ENCODE measurements at regions not wholly inside any gene's neighbourhood (a gene's known extent, or its start where the extent isn't known, plus 50 kb on each side); places are given as distances from the start of the nearest gene placed in this dataset.
"Not testable (repeated sequence)": the region's sequence is repeated elsewhere in the genome, so short reads cannot be mapped to it uniquely, and the experiment has no call there.

DNA sequence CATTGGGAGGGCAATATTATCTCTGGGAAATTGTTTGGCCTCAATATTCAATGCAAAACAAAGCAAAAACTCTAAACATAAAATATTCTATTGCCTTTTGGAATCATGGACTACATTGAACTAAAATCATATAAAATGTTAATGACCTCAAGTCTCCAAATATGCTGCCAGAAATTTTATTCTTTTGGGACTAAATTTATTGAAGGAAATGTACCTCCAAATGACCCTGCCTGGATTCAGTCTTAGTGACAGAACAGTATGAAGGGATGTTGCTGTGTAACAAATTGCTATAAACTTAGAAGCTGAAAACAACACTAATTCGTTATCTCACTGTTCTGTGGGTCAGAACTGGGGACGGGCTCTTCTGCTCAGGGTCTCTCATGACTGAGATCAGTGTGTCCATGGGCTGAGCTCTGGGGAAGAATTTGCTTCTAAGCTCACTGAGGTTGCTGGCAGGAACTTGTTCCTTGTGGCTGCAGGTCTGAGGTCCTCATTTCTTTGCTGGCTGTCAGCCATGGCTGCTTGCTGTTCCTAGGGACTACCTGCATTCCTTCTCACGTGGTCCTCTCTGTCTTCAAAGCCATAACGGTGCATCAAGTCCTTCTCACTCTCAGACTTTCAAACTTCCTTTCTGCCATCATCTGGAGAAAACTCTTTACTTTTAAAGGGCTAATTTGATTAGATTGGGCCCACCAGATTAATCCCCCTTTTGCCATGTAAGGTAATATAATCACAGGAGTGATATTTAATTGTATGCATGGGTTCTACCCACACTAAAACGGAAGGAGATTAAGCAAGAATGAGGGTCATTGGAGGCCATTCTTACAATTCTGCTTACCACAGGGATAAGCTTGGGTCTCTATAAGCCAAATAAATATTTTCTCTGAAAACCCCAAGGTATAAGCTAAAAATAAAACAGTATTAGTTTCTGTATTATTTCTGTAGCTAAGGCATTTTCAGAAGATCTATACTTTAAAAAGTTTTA, 149.0 kb downstream of the ADCYAP1 start:
- no peak for TF ChIP-seq POLR2A (IDR thresholded peaks at IDR 0.05; ENCODE audit: low read depth, low read length)
- no peak for TF ChIP-seq SPI1 (IDR thresholded peaks at IDR 0.05; ENCODE audit: low read depth, low read length)
- TF ChIP-seq PAX5 (IDR thresholded peaks at IDR 0.05; ENCODE audit: insufficient read depth, low read length, severe bottlenecking), result no peak
- TF ChIP-seq POU2F2 (IDR thresholded peaks at IDR 0.05; ENCODE audit: low read depth, low read length), result no peak

DNA sequence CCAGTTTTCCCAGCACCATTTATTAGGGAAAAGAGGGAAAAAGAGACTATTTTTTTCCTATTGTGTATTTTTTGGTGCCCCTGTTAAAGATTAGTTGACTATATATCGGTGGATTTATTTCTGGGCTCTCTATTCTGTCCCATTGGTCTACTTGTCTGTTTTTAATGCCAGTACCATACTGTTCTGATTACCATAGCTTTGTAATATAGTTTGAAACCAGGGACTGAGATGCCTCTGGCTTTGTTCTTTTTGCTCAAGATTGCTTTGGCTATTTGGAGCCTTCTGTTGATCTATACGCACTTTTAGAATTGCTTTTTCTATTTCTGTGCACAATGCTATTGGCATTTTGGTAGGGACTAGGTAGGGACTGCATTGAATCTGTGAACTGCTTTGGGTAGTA, 151.7 kb downstream of the ADCYAP1 start:
- DNase-seq (ENCODE audit: insufficient read length, low spot score) (no peak), FAIRE-seq (no peak)

More for the DNA sequence above, 149.0 kb downstream of the ADCYAP1 start:
- DNase-seq (ENCODE audit: insufficient read length, low spot score) (no peak), FAIRE-seq (no peak)

DNA sequence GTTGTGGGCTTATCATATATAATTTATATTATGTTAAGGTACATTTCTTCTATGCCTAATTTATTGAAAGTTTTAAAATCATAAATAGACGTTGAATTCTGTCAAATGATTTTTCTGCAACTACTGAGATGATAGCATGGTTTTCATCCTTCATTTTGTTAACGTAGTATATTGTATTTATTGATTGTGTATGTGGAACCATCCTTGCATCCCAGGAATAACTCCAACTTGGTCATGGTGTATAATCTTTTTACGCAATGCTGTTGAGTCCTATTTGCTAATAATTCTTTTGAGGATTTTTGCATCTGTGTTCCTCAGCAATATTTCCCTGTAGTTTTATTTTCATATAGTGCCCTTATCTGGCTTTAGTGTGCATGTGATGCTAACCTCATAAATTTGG, 152.7 kb downstream of the ADCYAP1 start:
- DNase-seq (ENCODE audit: insufficient read length, low spot score), result no peak
- no peak for TF ChIP-seq POU2F2 (IDR thresholded peaks at IDR 0.05; ENCODE audit: low read depth, low read length)
- FAIRE-seq, result no peak

More for the DNA sequence above, 151.7 kb downstream of the ADCYAP1 start:
- TF ChIP-seq POLR2AphosphoS5 (IDR thresholded peaks at IDR 0.05; ENCODE audit: low read depth, low read length) (no peak), SPI1 (IDR thresholded peaks at IDR 0.05; ENCODE audit: low read depth, low read length) (no peak), TAF1 (IDR thresholded peaks at IDR 0.05; ENCODE audit: low read depth, low read length) (no peak), POLR2A (IDR thresholded peaks at IDR 0.05; ENCODE audit: low read depth, low read length) (no peak)

DNA sequence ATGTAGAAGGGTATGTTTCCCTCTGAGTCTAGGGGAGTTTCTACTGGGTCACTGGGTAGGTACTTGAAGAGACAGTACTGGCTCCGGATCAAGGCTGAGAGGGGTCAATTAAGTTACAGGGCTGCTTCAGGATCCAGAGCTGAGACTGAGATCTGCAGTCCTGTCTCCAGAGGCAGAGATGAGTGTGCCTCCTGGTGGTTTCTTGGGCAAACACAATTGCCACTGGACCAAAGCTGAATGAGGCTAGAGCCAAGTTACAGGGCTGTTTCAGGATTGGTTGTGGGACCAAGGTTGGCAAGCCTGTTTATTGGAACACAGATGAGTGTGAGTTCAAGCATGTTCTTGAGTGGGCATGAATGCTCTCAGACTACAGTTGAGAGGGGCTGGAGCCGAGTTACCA, 157.9 kb downstream of the ADCYAP1 start:
- no peak for FAIRE-seq
- no peak for DNase-seq (ENCODE audit: insufficient read length, low spot score)
- TF ChIP-seq POU2F2 (IDR thresholded peaks at IDR 0.05; ENCODE audit: low read depth, low read length), result no peak
- no peak for TF ChIP-seq POLR2AphosphoS5 (IDR thresholded peaks at IDR 0.05; ENCODE audit: low read depth, low read length)
- no peak for TF ChIP-seq PAX5 (IDR thresholded peaks at IDR 0.05; ENCODE audit: insufficient read depth, low read length, severe bottlenecking)
- TF ChIP-seq TAF1 (IDR thresholded peaks at IDR 0.05; ENCODE audit: low read depth, low read length), result no peak
- TF ChIP-seq POLR2A (IDR thresholded peaks at IDR 0.05; ENCODE audit: low read depth, low read length), result no peak
- no peak for TF ChIP-seq SPI1 (IDR thresholded peaks at IDR 0.05; ENCODE audit: low read depth, low read length)

DNA sequence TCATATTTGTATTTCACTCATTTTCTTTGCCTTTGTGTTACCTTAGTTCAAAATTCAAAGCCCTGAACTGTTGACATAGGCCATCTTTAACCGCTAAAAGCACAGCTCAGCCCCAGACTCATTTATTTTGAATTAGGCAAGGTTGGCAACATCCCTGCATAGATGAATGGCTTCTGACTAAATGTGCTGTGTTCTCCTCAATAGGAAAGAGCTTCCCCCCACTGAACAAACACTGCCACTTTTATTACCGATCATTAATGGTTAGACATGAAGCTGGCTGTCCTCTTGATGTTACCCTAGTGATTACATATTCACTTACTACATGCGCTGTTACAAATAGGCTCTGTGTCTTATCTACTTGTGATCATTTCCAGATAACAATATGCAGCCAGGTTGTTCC, 170.7 kb downstream of the ADCYAP1 start:
- TF ChIP-seq POU2F2 (IDR thresholded peaks at IDR 0.05; ENCODE audit: low read depth, low read length) (no peak), POLR2A (IDR thresholded peaks at IDR 0.05; ENCODE audit: low read depth, low read length) (no peak), SPI1 (IDR thresholded peaks at IDR 0.05; ENCODE audit: low read depth, low read length) (no peak)
- FAIRE-seq, result no peak
- DNase-seq (ENCODE audit: insufficient read length, low spot score), result no peak

DNA sequence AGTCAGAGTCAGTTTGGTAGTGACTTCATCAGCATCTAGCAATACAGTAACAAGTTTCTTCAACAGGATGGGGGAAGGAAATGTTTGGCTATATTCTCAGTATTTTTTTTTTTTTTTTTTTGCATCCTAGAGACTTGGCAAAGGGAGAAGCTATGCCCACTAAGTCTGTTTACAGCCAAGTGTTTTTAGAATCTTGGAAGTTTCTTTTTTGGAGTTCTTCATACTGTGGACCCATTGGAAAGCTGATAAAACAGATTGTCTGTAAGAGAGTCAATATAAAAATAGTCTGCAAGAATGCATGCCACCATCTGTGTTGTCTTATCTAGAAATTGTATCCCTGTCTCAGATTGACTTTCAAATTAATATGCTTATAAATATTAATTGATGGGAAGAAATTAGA, 171.2 kb downstream of the ADCYAP1 start:
- no peak for FAIRE-seq
- DNase-seq (ENCODE audit: insufficient read length, low spot score), result no peak
- TF ChIP-seq POLR2A (IDR thresholded peaks at IDR 0.05; ENCODE audit: low read depth, low read length), result no peak
- TF ChIP-seq POU2F2 (IDR thresholded peaks at IDR 0.05; ENCODE audit: low read depth, low read length), result no peak
- TF ChIP-seq POLR2AphosphoS5 (IDR thresholded peaks at IDR 0.05; ENCODE audit: low read depth, low read length), result no peak
- no peak for TF ChIP-seq TAF1 (IDR thresholded peaks at IDR 0.05; ENCODE audit: low read depth, low read length)
- TF ChIP-seq PAX5 (IDR thresholded peaks at IDR 0.05; ENCODE audit: insufficient read depth, low read length, severe bottlenecking), result no peak
- no peak for TF ChIP-seq SPI1 (IDR thresholded peaks at IDR 0.05; ENCODE audit: low read depth, low read length)

DNA sequence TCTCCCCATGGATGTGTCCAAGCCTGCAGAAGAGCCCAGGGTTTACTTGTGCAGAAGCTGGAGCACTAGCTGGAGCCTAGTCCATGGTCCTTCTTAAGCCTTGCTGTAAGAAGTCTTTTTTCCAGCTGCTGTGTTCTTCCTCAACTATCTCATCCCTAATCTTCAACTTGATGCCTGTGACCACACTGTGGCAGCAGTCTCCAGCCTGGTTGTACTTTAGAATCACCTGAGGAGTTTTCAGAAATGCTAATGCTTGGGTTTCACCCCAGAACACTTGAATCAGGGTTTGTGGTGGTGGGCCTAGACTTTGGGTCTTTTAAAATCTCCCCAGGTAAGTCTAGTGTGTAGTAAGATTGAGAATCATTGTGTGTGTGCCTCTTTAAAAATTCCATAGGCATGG, 173.6 kb downstream of the ADCYAP1 start:
- TF ChIP-seq POLR2AphosphoS5 (IDR thresholded peaks at IDR 0.05; ENCODE audit: low read depth, low read length) (no peak), POLR2A (IDR thresholded peaks at IDR 0.05; ENCODE audit: low read depth, low read length) (no peak), SPI1 (IDR thresholded peaks at IDR 0.05; ENCODE audit: low read depth, low read length) (no peak), TAF1 (IDR thresholded peaks at IDR 0.05; ENCODE audit: low read depth, low read length) (no peak), PAX5 (IDR thresholded peaks at IDR 0.05; ENCODE audit: insufficient read depth, low read length, severe bottlenecking) (no peak), POU2F2 (IDR thresholded peaks at IDR 0.05; ENCODE audit: low read depth, low read length) (no peak)
- FAIRE-seq, result no peak
- no peak for DNase-seq (ENCODE audit: insufficient read length, low spot score)

DNA sequence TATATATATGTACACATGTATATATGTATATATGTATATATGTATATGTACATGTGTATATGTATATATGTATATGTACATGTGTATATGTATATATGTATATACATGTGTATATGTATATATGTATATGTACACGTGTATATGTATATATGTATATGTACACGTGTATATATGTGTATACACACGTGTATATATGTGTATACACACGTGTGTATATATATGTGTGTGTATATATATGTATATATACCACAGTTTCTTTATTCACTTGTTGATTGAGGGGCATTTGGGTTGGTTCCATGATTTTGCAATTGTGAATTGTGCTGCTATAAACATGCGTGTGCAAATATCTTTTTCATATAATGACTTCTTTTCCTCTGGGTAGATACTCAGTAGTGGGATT, 179.0 kb downstream of the ADCYAP1 start:
- FAIRE-seq; DNase-seq (ENCODE audit: insufficient read length, low spot score): not testable (repeated sequence)

DNA sequence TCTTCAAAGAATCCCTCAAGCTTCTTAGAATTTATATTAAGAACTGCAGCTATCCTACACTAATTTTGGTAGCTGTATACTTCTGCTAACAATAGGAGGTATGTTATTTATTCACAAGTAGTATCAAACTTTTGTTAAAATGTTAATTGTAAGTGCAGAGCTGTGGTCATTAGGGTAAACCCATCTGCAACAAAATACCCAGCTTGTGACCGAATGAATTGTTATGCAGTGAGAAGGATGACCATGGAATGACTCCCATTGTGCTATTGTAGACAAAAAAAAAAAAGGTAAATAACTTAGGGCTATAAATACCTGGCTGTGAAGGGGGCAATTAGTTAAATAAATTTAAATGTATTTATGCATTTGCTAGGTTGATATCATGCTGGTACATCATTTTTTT, 186.1 kb downstream of the ADCYAP1 start:
- no peak for DNase-seq (ENCODE audit: insufficient read length, low spot score)
- no peak for TF ChIP-seq SPI1 (IDR thresholded peaks at IDR 0.05; ENCODE audit: low read depth, low read length)
- no peak for TF ChIP-seq POLR2A (IDR thresholded peaks at IDR 0.05; ENCODE audit: low read depth, low read length)
- TF ChIP-seq TAF1 (IDR thresholded peaks at IDR 0.05; ENCODE audit: low read depth, low read length), result no peak
- TF ChIP-seq PAX5 (IDR thresholded peaks at IDR 0.05; ENCODE audit: insufficient read depth, low read length, severe bottlenecking), result no peak
- TF ChIP-seq POLR2AphosphoS5 (IDR thresholded peaks at IDR 0.05; ENCODE audit: low read depth, low read length), result no peak
- TF ChIP-seq POU2F2 (IDR thresholded peaks at IDR 0.05; ENCODE audit: low read depth, low read length), result no peak
- FAIRE-seq, result no peak

DNA sequence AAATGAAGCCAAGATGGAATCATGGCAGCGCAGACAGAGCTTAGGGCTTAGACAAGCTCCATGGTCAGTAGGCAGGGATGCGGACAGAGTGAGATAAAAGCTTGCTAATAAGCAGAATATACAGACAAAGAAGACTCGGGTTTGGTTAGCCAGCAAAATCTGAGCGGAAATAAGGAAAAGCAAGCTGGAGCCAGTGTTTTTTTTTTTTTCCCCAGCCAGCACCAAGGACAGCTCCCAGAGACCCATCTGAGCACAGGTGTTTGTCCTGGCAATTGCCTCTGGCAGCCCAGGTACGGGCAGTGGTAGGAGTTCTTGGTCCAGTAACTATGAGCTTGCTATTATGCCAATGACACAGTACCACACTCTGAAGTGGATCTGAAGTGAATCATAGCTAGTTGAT, 187.6 kb downstream of the ADCYAP1 start:
- no peak for TF ChIP-seq POU2F2 (IDR thresholded peaks at IDR 0.05; ENCODE audit: low read depth, low read length)
- no peak for TF ChIP-seq POLR2A (IDR thresholded peaks at IDR 0.05; ENCODE audit: low read depth, low read length)
- no peak for TF ChIP-seq POLR2AphosphoS5 (IDR thresholded peaks at IDR 0.05; ENCODE audit: low read depth, low read length)
- TF ChIP-seq TAF1 (IDR thresholded peaks at IDR 0.05; ENCODE audit: low read depth, low read length), result no peak
- TF ChIP-seq PAX5 (IDR thresholded peaks at IDR 0.05; ENCODE audit: insufficient read depth, low read length, severe bottlenecking), result no peak
- TF ChIP-seq SPI1 (IDR thresholded peaks at IDR 0.05; ENCODE audit: low read depth, low read length), result no peak
- no peak for DNase-seq (ENCODE audit: insufficient read length, low spot score)
- FAIRE-seq, result no peak

Measured in GM12891 (cell line).